Type B pancreatic cell (in vitro differentiated cells): ENCODE measurements at regions not wholly inside any gene's neighbourhood (a gene's known extent, or its start where the extent isn't known, plus 50 kb on each side); places are given as distances from the start of the nearest gene placed in this dataset.

Experiments used
- DNase-seq: peaks from one replicate; pipeline ENCODE4 v3.0.0; 2021; ENCODE audit warnings: mixed read lengths; ENCODE audit not compliant: unreplicated experiment; ENCODE audit errors: extremely low spot score
- H3K27ac Mint-ChIP-seq: 2 replicates; pipeline ENCODE4 v1.8.0; 2021; ENCODE audit warnings: mild to moderate bottlenecking, mixed read lengths
- H3K27me3 Mint-ChIP-seq: 2 replicates; pipeline ENCODE4 v1.8.0; 2021; ENCODE audit warnings: mixed read lengths
- H3K36me3 Mint-ChIP-seq: 2 replicates; pipeline ENCODE4 v1.8.0; 2021; ENCODE audit warnings: mixed read lengths
- H3K4me1 Mint-ChIP-seq: one replicate; pipeline ENCODE4 v1.8.0; 2021; ENCODE audit warnings: mixed read lengths; ENCODE audit not compliant: unreplicated experiment
- H3K4me3 Mint-ChIP-seq: 2 replicates; pipeline ENCODE4 v1.8.0; 2021; ENCODE audit warnings: mild to moderate bottlenecking, mixed read lengths
- H3K9me3 Mint-ChIP-seq: 2 replicates; pipeline ENCODE4 v1.8.0; 2021; ENCODE audit warnings: mixed read lengths
- CTCF ChIP-seq: fragments of 200-600 bp; sonication (generic); conservative IDR thresholded peaks from 2 replicates; pipeline ENCODE4 v1.5.0; 2021; ENCODE audit warnings: antibody characterized with exemption, mild to moderate bottlenecking

DNA sequence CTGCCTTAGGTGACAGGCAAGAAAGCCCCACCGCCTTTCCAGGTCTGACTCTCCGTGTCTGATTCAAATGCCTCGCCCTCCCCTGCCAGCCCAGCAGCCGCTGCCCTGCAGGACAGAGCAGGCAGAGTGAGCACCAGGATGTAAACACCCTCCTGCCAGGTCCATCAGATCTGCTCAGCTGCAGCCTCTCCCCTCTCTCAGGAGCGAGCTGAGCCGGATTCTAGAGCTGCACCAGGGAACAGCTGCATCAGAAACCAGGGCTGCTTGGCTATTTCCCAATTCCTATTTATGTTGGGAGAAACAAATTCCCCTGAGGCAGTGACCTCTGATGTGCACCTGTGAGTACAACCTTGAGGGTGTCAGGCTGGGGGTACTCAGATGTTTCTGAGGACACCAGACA lies 121.5 kb upstream of the ZMIZ1 start:
- Mint-ChIP-seq H3K9me3 (peaks cover 5% of the 10 kb centered on the region), H3K36me3 (no peaks in the 10 kb centered on the region), H3K27me3 (no peaks in the 10 kb centered on the region), H3K27ac (no peak overlapping the region), H3K4me3 (no peak overlapping the region), H3K4me1 (peaks cover 31% of the 10 kb centered on the region)
- no peak for DNase-seq
- TF ChIP-seq CTCF, result no peak

- Mint-ChIP-seq H3K4me3 (no peak overlapping the region), H3K27me3 (no peaks in the 10 kb centered on the region), H3K27ac (no peak overlapping the region), H3K4me1 (peaks cover 33% of the 10 kb centered on the region), H3K9me3 (peaks cover 3% of the 10 kb centered on the region), H3K36me3 (no peaks in the 10 kb centered on the region)
- no peak for DNase-seq
- TF ChIP-seq CTCF, result no peak
These were observed 121.0 kb upstream of the ZMIZ1 start for GRCh38 chr10:78947733-78948132.

- Mint-ChIP-seq H3K4me3 (no peak overlapping the region), H3K27me3 (no peaks in the 10 kb centered on the region), H3K36me3 (no peaks in the 10 kb centered on the region), H3K27ac (no peak overlapping the region), H3K9me3 (peaks cover 1% of the 10 kb centered on the region), H3K4me1 (peaks cover 33% of the 10 kb centered on the region)
- TF ChIP-seq CTCF, result no peak
- no peak for DNase-seq
These were observed 120.1 kb upstream of the ZMIZ1 start for GRCh38 chr10:78948621-78949030.

GRCh38 chr10:78950656-78951587 lies 117.8 kb upstream of the ZMIZ1 start:
- peaks cover 12% of the 10 kb centered on the region for H3K4me1 Mint-ChIP-seq
- H3K27me3 Mint-ChIP-seq, result no peaks in the 10 kb centered on the region
- no peak overlapping the region for H3K4me3 Mint-ChIP-seq
- no peaks in the 10 kb centered on the region for H3K36me3 Mint-ChIP-seq
- H3K9me3 Mint-ChIP-seq, result peaks cover 4% of the 10 kb centered on the region
- no peak for DNase-seq
- no peak overlapping the region for H3K27ac Mint-ChIP-seq
- TF ChIP-seq CTCF, result no peak

GRCh38 chr10:78952030-78952429 lies 116.7 kb upstream of the ZMIZ1 start:
- H3K27ac Mint-ChIP-seq, result peak overlapping the region; percentile 52
- DNase-seq, result no peak
- peaks cover 8% of the 10 kb centered on the region for H3K4me1 Mint-ChIP-seq
- H3K27me3 Mint-ChIP-seq, result no peaks in the 10 kb centered on the region
- no peaks in the 10 kb centered on the region for H3K36me3 Mint-ChIP-seq
- H3K9me3 Mint-ChIP-seq, result peaks cover 4% of the 10 kb centered on the region
- no peak overlapping the region for H3K4me3 Mint-ChIP-seq
- TF ChIP-seq CTCF, result no peak
